Fibroblast of pulmonary artery (primary cell): ENCODE measurements at regions not wholly inside any gene's neighbourhood (a gene's known extent, or its start where the extent isn't known, plus 50 kb on each side); places are given as distances from the start of the nearest gene placed in this dataset.

ENCODE experiments used
- DNase-seq: peaks from one replicate; pipeline ENCODE4 v3.0.0-alpha.2; 2010; ENCODE audit warnings: low read depth
- H3K4me3 ChIP-seq: replicated peaks from 2 replicates; pipeline ENCODE4 v1.5.1; 2011; ENCODE audit warnings: low read depth, mild to moderate bottlenecking, control low read depth, low read length, moderate library complexity
- CTCF ChIP-seq: IDR thresholded peaks from 2 replicates; pipeline ENCODE4 v1.5.1; 2011; ENCODE audit warnings: mild to moderate bottlenecking, control low read depth, low read length, inconsistent platforms; ENCODE audit errors: missing control alignments

DNA sequence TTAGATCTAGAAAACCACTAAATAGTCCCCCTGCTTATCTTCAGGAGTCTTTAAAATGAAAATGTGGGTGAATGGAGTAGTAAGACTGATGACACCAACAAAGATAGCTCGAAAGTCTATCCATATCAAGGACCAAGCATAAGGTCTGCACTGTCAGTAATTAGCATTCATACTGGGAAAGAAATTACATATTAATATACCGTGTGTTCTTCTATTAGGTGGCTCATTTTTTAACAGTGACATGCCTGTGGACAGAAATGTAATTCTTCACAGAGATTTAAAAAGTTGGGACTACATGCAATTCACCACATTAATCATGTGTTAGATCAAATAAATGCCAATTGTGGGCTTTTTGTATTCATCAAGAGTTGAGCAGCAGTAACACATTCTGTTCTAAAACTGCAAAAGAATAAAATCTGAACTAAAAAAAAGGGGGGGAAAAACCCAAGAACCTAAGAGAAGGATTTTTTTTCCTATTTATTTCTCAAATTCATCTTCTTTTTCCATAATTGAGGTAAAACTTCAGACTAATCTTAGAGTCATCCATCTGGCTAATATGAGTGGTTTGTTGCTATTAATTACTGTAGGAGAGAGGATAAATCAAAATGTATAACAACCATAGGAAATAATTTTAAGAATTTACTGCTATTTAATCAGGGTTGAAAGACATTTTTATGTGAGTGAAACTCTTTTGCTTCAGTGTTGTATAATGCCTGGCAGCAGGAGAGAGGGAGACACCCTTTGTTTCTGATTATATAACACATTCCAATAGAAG, 386.7 kb upstream of the IGFBP7 start:
- no peak overlapping the region for H3K4me3 ChIP-seq

GRCh38 chr4:57494821-57495220, 384.6 kb upstream of the IGFBP7 start:
- no peak overlapping the region for H3K4me3 ChIP-seq
- DNase-seq, result no peak

More for the DNA sequence above, 386.7 kb upstream of the IGFBP7 start:
- TF ChIP-seq CTCF, result no peak
- DNase-seq, result no peak

GRCh38 chr4:57492251-57492878, 382.2 kb upstream of the IGFBP7 start:
- no peak for TF ChIP-seq CTCF
- DNase-seq, result no peak
- H3K4me3 ChIP-seq, result no peak overlapping the region

More at GRCh38 chr4:57494821-57495220, 384.6 kb upstream of the IGFBP7 start:
- TF ChIP-seq CTCF, result no peak

GRCh38 chr4:57491388-57491787, 381.2 kb upstream of the IGFBP7 start:
- no peak for DNase-seq
- H3K4me3 ChIP-seq, result no peak overlapping the region
- no peak for TF ChIP-seq CTCF

- no peak overlapping the region for H3K4me3 ChIP-seq
- TF ChIP-seq CTCF, result no peak
- DNase-seq, result peak; percentile 4
These were observed 380.5 kb upstream of the IGFBP7 start for GRCh38 chr4:57490520-57491255.

DNA sequence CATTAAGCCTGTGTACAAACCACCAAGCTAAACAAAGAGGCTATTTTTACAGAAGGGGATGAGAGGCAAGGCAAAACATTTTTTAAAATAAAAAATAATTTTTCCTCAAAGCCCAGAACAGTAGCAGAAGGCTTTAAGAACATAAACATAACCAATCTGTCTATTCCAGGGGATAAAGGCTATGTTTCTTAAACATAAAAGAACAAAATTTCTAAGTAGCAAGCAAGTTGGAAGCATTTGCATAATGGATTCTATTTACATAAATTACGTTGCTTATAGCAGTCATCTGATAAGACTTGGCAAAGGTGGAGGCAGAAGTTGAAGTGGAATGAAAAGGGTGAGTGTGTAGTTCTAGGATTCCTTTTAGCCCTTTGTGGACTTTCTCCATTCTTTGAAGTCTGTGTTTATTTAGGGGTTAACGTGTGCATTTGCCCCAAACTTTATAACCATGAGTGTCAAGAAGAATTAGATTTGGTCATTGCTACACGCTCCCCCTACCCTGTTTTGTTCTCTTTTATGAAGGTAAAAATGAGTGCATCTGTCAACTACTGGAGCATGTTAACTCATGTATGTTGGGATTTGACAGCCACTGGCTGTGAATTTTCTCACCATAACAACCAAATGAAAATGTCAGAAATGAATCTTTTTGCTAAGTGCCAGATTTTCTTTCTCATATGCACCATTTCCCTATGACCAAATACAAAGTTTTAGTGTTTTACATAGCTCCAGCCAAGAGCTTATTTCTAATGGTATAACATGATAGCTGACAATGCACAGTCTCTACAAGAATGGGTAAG, 378.4 kb upstream of the IGFBP7 start:
- no peak for TF ChIP-seq CTCF
- no peak for DNase-seq
- H3K4me3 ChIP-seq, result no peak overlapping the region
